ENCODE measurements at regions not wholly inside any gene's neighbourhood (a gene's known extent, or its start where the extent isn't known, plus 50 kb on each side); places are given as distances from the start of the nearest gene placed in this dataset.
"Not testable (repeated sequence)": the region's sequence is repeated elsewhere in the genome, so short reads cannot be mapped to it uniquely, and the experiment has no call there.

GRCh38 chrX:89759076-89759685, 162.5 kb upstream of the TGIF2LX start:
- TF ChIP-seq ZFP30, GLIS3, CSDC2 (CRISPR knock-in tag; IDR thresholded peaks at IDR 0.05): not testable (repeated sequence)
